ENCODE measurements at regions not wholly inside any gene's neighbourhood (a gene's known extent, or its start where the extent isn't known, plus 50 kb on each side); places are given as distances from the start of the nearest gene placed in this dataset.

GRCh38 chr5:85921590-85921989 is 696.2 kb upstream of the COX7C start:
- no peak overlapping the region for H3K4ac ChIP-seq (ENCODE audit: low read depth, low read length)
- no peaks in the 10 kb centered on the region for H4K20me1 ChIP-seq (ENCODE audit: control insufficient read depth, insufficient read depth, insufficient read length)
- no peak overlapping the region for H3K18ac ChIP-seq (ENCODE audit: insufficient read length, low read depth, low read length)
- Mint-ChIP-seq H3K36me3 (ENCODE audit: insufficient read depth in 1 of 3, low read depth in 3 of 3) (peaks cover 0 to 19% (median 0%) of the 10 kb centered on the region in 3 experiments; a peak in 4 of 7 replicates), H3K27ac (no peak overlapping the region), H3K27me3 (ENCODE audit: low read depth) (no peaks in the 10 kb centered on the region), H3K4me1 (no peaks in the 10 kb centered on the region), H3K9me3 (peaks cover 7 to 10% of the 10 kb centered on the region in 2 experiments), H3K4me3 (no peak overlapping the region)
- no peak overlapping the region for H3K56ac ChIP-seq (ENCODE audit: insufficient read length, low read depth, low read length)
- no peak overlapping the region for H2AK5ac ChIP-seq (ENCODE audit: insufficient read length, low read length)
- H2BK12ac ChIP-seq (ENCODE audit: insufficient read length, low read depth, low read length) = no peak overlapping the region
- no peak overlapping the region for H3T11ph ChIP-seq (ENCODE audit: low read length)
- H2BK15ac ChIP-seq (ENCODE audit: low read depth, low read length) = no peak overlapping the region
- H3K9me3 ChIP-seq (ENCODE audit: control insufficient read depth, low read depth, low read length) = no peaks in the 10 kb centered on the region
- no peak overlapping the region for H2BK120ac ChIP-seq (ENCODE audit: low read depth, low read length, poor library complexity, severe bottlenecking)
- H3K23me2 ChIP-seq (ENCODE audit: insufficient read length, low read depth, low read length, poor library complexity, severe bottlenecking) = no peaks in the 10 kb centered on the region
- no peaks in the 10 kb centered on the region for H3K79me1 ChIP-seq (ENCODE audit: insufficient read depth, low read depth, low read length, poor library complexity, severe bottlenecking)
- no peaks in the 10 kb centered on the region for H3K79me2 ChIP-seq (ENCODE audit: insufficient read depth, low read length)
- peak; percentile 51; the same call in 2 of the 3 replicates for TF ChIP-seq CTCF (conservative IDR thresholded peaks at IDR 0.05)
- no peak overlapping the region for H3K23ac ChIP-seq (ENCODE audit: insufficient read length, low read depth, low read length)
- H3K14ac ChIP-seq (ENCODE audit: insufficient read depth, low read length) = 0 out of 2 replicates have a peak overlapping the region, but pooled peaks have one; percentile 66
- no peak overlapping the region for H3K4me2 ChIP-seq (ENCODE audit: insufficient read depth, insufficient read length, low read length)
- H4K91ac ChIP-seq (ENCODE audit: insufficient read length, low read depth, low read length) = no peak overlapping the region
- no peak overlapping the region for H2BK5ac ChIP-seq (ENCODE audit: insufficient read length, low read length)
- DNase-seq = no peak
- peak overlapping the region; percentile 79 for H4K5ac ChIP-seq (ENCODE audit: insufficient read length, low read depth, low read length)
- H3K9ac ChIP-seq (ENCODE audit: extremely low read depth, insufficient read length, low read length) = no peak overlapping the region
- no peak overlapping the region for H2AFZ ChIP-seq (ENCODE audit: low read length)
- no peaks in the 10 kb centered on the region for H3K4me1 ChIP-seq (ENCODE audit: insufficient read depth, low read length)
- H3K27me3 ChIP-seq (ENCODE audit: insufficient read depth, low read length) = no peaks in the 10 kb centered on the region
- H2BK20ac ChIP-seq (ENCODE audit: low read depth, low read length, poor library complexity, severe bottlenecking) = no peak overlapping the region
- H3K27ac ChIP-seq (ENCODE audit: insufficient read length, low read depth, low read length) = no peak overlapping the region
- H4K8ac ChIP-seq (replicated peaks; ENCODE audit: insufficient read length, low read depth, low read length) = no peak overlapping the region
- no CpG with 5 or more reads among the region's 2 CpGs for WGBS (ENCODE audit: extremely low coverage, insufficient read length, low lambda C conversion rate)

Data from H9 (cell line).